Thyroid gland (tissue), 4 donors: ENCODE measurements at regions not wholly inside any gene's neighbourhood (a gene's known extent, or its start where the extent isn't known, plus 50 kb on each side); places are given as distances from the start of the nearest gene placed in this dataset.

Experiments used
- DNase-seq, 2 donors: peaks; one replicate each; pipeline ENCODE4 v3.0.0-alpha.2; 2019
- H3K27ac ChIP-seq, 3 donors: fragments of 200-600 bp; sonication (generic); 1 replicate in 2 of 3; 2 replicates in 1 of 3; pipeline ENCODE4 v1.5.1; 2016 to 2019; ENCODE audit warnings: mild to moderate bottlenecking in 1 of 3, moderate library complexity in 1 of 3
- H3K27me3 ChIP-seq: fragments of 200-600 bp; sonication (generic); one replicate; pipeline ENCODE4 v1.5.1; 2019
- H3K36me3 ChIP-seq, 2 donors: fragments of 200-600 bp; sonication (generic); one replicate each; pipeline ENCODE4 v1.5.1; 2016 to 2019
- H3K4me1 ChIP-seq, 2 donors: fragments of 200-600 bp; sonication (generic); one replicate each; pipeline ENCODE4 v1.5.1; 2017 to 2019
- H3K4me3 ChIP-seq, 3 donors: fragments of 200-600 bp; sonication (generic); replicated peaks in 1 of 3; 1 replicate in 2 of 3; 2 replicates in 1 of 3; pipeline ENCODE4 v1.5.1; 2016; ENCODE audit warnings: mild to moderate bottlenecking in 1 of 3
- H3K9me3 ChIP-seq: fragments of 200-600 bp; sonication (generic); one replicate; pipeline ENCODE4 v1.5.1; 2017
- CTCF ChIP-seq, 6 experiments: fragments of 200-600 bp in 3 of 6; fragments of 450-650 bp in 3 of 6; sonication (generic) in 3 of 6; IDR thresholded peaks; one replicate each; pipeline ENCODE4 v1.5.1; 2016 to 2019; ENCODE audit warnings: antibody characterized with exemption in 6 of 6, mild to moderate bottlenecking in 2 of 6, inconsistent platforms in 1 of 6, moderate library complexity in 1 of 6
- POLR2A ChIP-seq, 2 donors: fragments of 450-650 bp; IDR thresholded peaks; one replicate each; pipeline ENCODE4 v1.6.1; 2017; ENCODE audit warnings: antibody characterized with exemption in 2 of 2, mild to moderate bottlenecking in 2 of 2, moderate library complexity in 1 of 2
- WGBS, 2 donors: methylation state at CpG; one replicate each; pipeline ENCODE4 v1.1.5; 2017; 5-methylcytosine and 5-hydroxymethylcytosine counted together
- intact Hi-C: fragments of 100-400 bp; cut with DNase I; formaldehyde crosslinking; loops from one replicate; pipeline ENCODE4 v1.15.1; 2023

GRCh38 chr10:91021901-91022300 lies 101.0 kb upstream of the ANKRD1 start:
- Histone ChIP-seq H3K4me3 (no peak overlapping the region), H3K4me1 (peaks cover 0 to 6% of the 10 kb centered on the region in 2 donors), H3K36me3 (no peaks in the 10 kb centered on the region), H3K27me3 (no peaks in the 10 kb centered on the region), H3K27ac (no peak overlapping the region), H3K9me3 (no peaks in the 10 kb centered on the region)
- TF ChIP-seq POLR2A (IDR thresholded peaks at IDR 0.05): no peak
- TF ChIP-seq CTCF (IDR thresholded peaks at IDR 0.05): no peak
- no peak for DNase-seq
- intact Hi-C loops: no loop called here
- WGBS, 2 donors: 77 to 83% methylated on average over 3 of the region's 3 CpGs

- H3K27me3 ChIP-seq: no peaks in the 10 kb centered on the region
- DNase-seq: no peak
- H3K4me3 ChIP-seq: no peak overlapping the region
- H3K9me3 ChIP-seq: no peaks in the 10 kb centered on the region
- TF ChIP-seq CTCF (IDR thresholded peaks at IDR 0.05) (no peak), POLR2A (IDR thresholded peaks at IDR 0.05) (no peak)
- no peak overlapping the region for H3K27ac ChIP-seq
- 57 to 69% methylated on average over 2 of the region's 2 CpGs for WGBS, 2 donors
- H3K4me1 ChIP-seq: peaks cover 0 to 6% of the 10 kb centered on the region in 2 donors
- H3K36me3 ChIP-seq: no peaks in the 10 kb centered on the region
- intact Hi-C loops: no loop called here
Observed at GRCh38 chr10:91022390-91022789, 101.5 kb upstream of the ANKRD1 start.

- WGBS, 2 donors: 54 to 56% methylated on average over 6 of the region's 6 CpGs
- Histone ChIP-seq H3K4me1 (peaks cover 0 to 6% of the 10 kb centered on the region in 2 donors), H3K4me3 (no peak overlapping the region), H3K36me3 (no peaks in the 10 kb centered on the region), H3K9me3 (no peaks in the 10 kb centered on the region), H3K27ac (no peak overlapping the region), H3K27me3 (no peaks in the 10 kb centered on the region)
- no peak for DNase-seq
- intact Hi-C loops: no loop called here
- TF ChIP-seq POLR2A (IDR thresholded peaks at IDR 0.05) (no peak), CTCF (IDR thresholded peaks at IDR 0.05) (no peak)
Observed at GRCh38 chr10:91022924-91023699, 102.2 kb upstream of the ANKRD1 start.

DNA sequence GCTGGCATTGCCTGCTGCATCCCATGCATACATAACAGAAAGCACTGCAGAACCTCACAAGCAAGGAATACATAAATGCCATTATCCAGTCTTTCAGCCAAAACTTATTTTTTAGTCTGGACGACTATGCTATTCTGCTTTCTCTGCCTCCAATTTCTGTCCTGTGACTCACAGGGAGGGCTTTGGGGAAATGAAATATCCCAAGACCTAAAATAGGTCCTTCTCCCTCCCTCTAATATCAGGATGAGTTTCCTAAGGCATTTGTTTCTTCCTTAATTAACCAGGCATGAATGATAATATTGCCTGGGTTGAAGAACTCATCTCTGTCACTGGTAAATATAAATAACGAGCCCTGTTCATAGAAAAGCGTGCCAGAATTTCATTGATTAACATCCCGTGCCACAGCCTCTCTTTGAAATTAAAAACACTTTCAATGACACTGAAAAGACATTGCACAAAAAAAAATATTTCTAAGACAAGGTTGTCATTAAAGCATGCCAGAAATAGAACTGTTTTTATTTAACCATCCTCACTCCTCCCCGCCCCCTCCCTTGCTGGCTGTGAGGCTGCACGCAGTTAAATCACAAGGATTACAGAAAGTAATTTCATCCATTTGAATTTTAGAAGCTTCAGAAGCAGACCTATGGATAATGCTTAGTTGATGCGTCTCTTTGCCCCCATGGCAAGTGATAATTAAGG lies 103.0 kb upstream of the ANKRD1 start:
- TF ChIP-seq POLR2A (IDR thresholded peaks at IDR 0.05) (no peak), CTCF (IDR thresholded peaks at IDR 0.05) (no peak)
- WGBS, 2 donors: 73 to 74% methylated on average over 7 of the region's 7 CpGs
- intact Hi-C loops: no loop called here
- DNase-seq: no peak
- H3K27ac ChIP-seq: no peak overlapping the region
- H3K36me3 ChIP-seq: no peaks in the 10 kb centered on the region
- peaks cover 0 to 6% of the 10 kb centered on the region in 2 donors for H3K4me1 ChIP-seq
- H3K9me3 ChIP-seq: no peaks in the 10 kb centered on the region
- H3K27me3 ChIP-seq: no peaks in the 10 kb centered on the region
- no peak overlapping the region for H3K4me3 ChIP-seq

GRCh38 chr10:91024541-91024940 lies 103.7 kb upstream of the ANKRD1 start:
- WGBS, 2 donors: 75 to 76% methylated on average over 3 of the region's 3 CpGs
- Histone ChIP-seq H3K27me3 (no peaks in the 10 kb centered on the region), H3K36me3 (no peaks in the 10 kb centered on the region), H3K4me1 (peaks cover 0 to 6% of the 10 kb centered on the region in 2 donors), H3K9me3 (no peaks in the 10 kb centered on the region), H3K27ac (no peak overlapping the region), H3K4me3 (no peak overlapping the region)
- intact Hi-C loops: no loop called here
- TF ChIP-seq CTCF (IDR thresholded peaks at IDR 0.05) (no peak), POLR2A (IDR thresholded peaks at IDR 0.05) (no peak)
- DNase-seq: no peak
